HEK293 (cell line): ENCODE measurements at regions not wholly inside any gene's neighbourhood (a gene's known extent, or its start where the extent isn't known, plus 50 kb on each side); places are given as distances from the start of the nearest gene placed in this dataset.

Source experiments
- CTCF ChIA-PET: fragments of 350-600 bp; formaldehyde crosslinking; extraction: SDS; loops from one replicate; lab custom pipeline; 2021; ENCODE audit warnings: antibody characterized with exemption; lab: Yijun Ruan, JAX
- POLR2A ChIA-PET: fragments of 300-600 bp; formaldehyde crosslinking; extraction: SDS; loops from one replicate; lab custom pipeline; 2020; ENCODE audit warnings: antibody characterized with exemption, inconsistent platforms; lab: Yijun Ruan, JAX
- H3K27ac ChIP-seq: fragments of 200-500 bp; sonication (Bioruptor generic); 2 replicates; pipeline ENCODE4 v1.5.1; 2014; ENCODE audit warnings: low read depth, low read length, control low read depth, inconsistent platforms; ENCODE audit errors: extremely low read depth
- H3K36me3 ChIP-seq, 2 experiments: fragments of 200-500 bp in 1 of 2; sonication (Bioruptor generic) in 1 of 2; 1 replicate in 1 of 2; 2 replicates in 1 of 2; pipeline ENCODE4 v1.5.1; 2014 to 2017; ENCODE audit warnings: inconsistent platforms in 2 of 2, low read length in 2 of 2; ENCODE audit not compliant: control insufficient read depth in 2 of 2, insufficient read depth in 1 of 2
- H3K4me1 ChIP-seq: fragments of 200-500 bp; sonication (Bioruptor generic); 2 replicates; pipeline ENCODE4 v1.5.1; 2014; ENCODE audit warnings: mild to moderate bottlenecking, low read length, inconsistent platforms; ENCODE audit not compliant: control insufficient read depth, insufficient read depth
- H3K4me3 ChIP-seq: 2 replicates; pipeline ENCODE4 v1.5.1; 2011; ENCODE audit warnings: low read depth, mild to moderate bottlenecking, control low read depth, low read length, moderate library complexity
- H3K9me3 ChIP-seq: fragments of 200-500 bp; sonication (Bioruptor generic); 2 replicates; pipeline ENCODE4 v1.5.1; 2014; ENCODE audit warnings: low read depth, low read length, inconsistent platforms; ENCODE audit not compliant: control insufficient read depth, insufficient read depth
- BCL11B ChIP-seq: fragments of 450-650 bp; formaldehyde crosslinking; IDR thresholded peaks from 2 replicates; pipeline ENCODE4 v1.5.1; 2016; ENCODE audit warnings: low read depth, missing biosample characterization, missing genetic modification characterization
- HIC1 ChIP-seq: fragments of 450-650 bp; formaldehyde crosslinking; IDR thresholded peaks from 2 replicates; pipeline ENCODE4 v1.5.1; 2016; ENCODE audit warnings: missing biosample characterization, missing genetic modification characterization
- KLF17 ChIP-seq: fragments of 450-650 bp; formaldehyde crosslinking; IDR thresholded peaks from 2 replicates; pipeline ENCODE4 v1.5.1; 2016; ENCODE audit warnings: missing biosample characterization, missing genetic modification characterization
- PRDM4 ChIP-seq: fragments of 450-650 bp; formaldehyde crosslinking; IDR thresholded peaks from 2 replicates; pipeline ENCODE4 v1.5.1; 2017; ENCODE audit warnings: missing biosample characterization, missing genetic modification characterization
- TCF7L2 ChIP-seq: IDR thresholded peaks from 2 replicates; pipeline ENCODE4 v1.6.1; 2011; ENCODE audit warnings: low read depth, mild to moderate bottlenecking, inconsistent platforms, low read length, moderate library complexity, borderline replicate concordance
- WT1 ChIP-seq: fragments of 450-650 bp; formaldehyde crosslinking; IDR thresholded peaks from 2 replicates; pipeline ENCODE4 v1.5.1; 2016; ENCODE audit warnings: missing biosample characterization, missing genetic modification characterization
- ZBTB48 ChIP-seq: fragments of 450-650 bp; formaldehyde crosslinking; IDR thresholded peaks from 2 replicates; pipeline ENCODE4 v1.5.1; 2016; ENCODE audit warnings: missing biosample characterization, missing genetic modification characterization
- ZNF10 ChIP-seq: fragments of 450-650 bp; formaldehyde crosslinking; IDR thresholded peaks from 2 replicates; pipeline ENCODE4 v1.5.1; 2017; ENCODE audit warnings: missing biosample characterization, missing genetic modification characterization
- ZNF2 ChIP-seq: fragments of 450-650 bp; formaldehyde crosslinking; IDR thresholded peaks from 2 replicates; pipeline ENCODE4 v1.5.1; 2016; ENCODE audit warnings: missing biosample characterization, missing genetic modification characterization
- ZNF274 ChIP-seq, 2 experiments: fragments of 200-500 bp in 1 of 2; fragments of 450-650 bp in 1 of 2; sonication (Bioruptor generic) in 1 of 2; formaldehyde crosslinking in 1 of 2; IDR thresholded peaks; 2 replicates each; pipeline versions ENCODE4 v1.5.1 to v1.6.1; 2014 to 2016; ENCODE audit warnings: borderline replicate concordance in 1 of 2, inconsistent platforms in 1 of 2, low read length in 1 of 2, missing biosample characterization in 1 of 2, missing genetic modification characterization in 1 of 2
- ZNF280D ChIP-seq: fragments of 450-650 bp; formaldehyde crosslinking; IDR thresholded peaks from 2 replicates; pipeline ENCODE4 v1.5.1; 2016; ENCODE audit warnings: missing biosample characterization, missing genetic modification characterization
- ZNF404 ChIP-seq: fragments of 450-650 bp; formaldehyde crosslinking; IDR thresholded peaks from 2 replicates; pipeline ENCODE4 v1.5.1; 2017; ENCODE audit warnings: missing biosample characterization, missing genetic modification characterization
- ZNF561 ChIP-seq: fragments of 450-650 bp; IDR thresholded peaks from 2 replicates; pipeline ENCODE4 v1.5.1; 2018; ENCODE audit warnings: missing biosample characterization, missing genetic modification characterization, borderline replicate concordance
- ZNF670 ChIP-seq: fragments of 450-650 bp; formaldehyde crosslinking; IDR thresholded peaks from 2 replicates; pipeline ENCODE4 v1.5.1; 2016; ENCODE audit warnings: missing biosample characterization, missing genetic modification characterization, low read depth
- ZNF677 ChIP-seq: fragments of 450-650 bp; IDR thresholded peaks from 2 replicates; pipeline ENCODE4 v1.5.0; 2018; ENCODE audit warnings: missing biosample characterization, mild to moderate bottlenecking, missing genetic modification characterization, moderate library complexity
- ZNF830 ChIP-seq: fragments of 450-650 bp; IDR thresholded peaks from 2 replicates; pipeline ENCODE4 v1.5.0; 2018; ENCODE audit warnings: missing biosample characterization, missing genetic modification characterization, low read depth, mild to moderate bottlenecking, moderate library complexity
- ZNF843 ChIP-seq: fragments of 450-650 bp; formaldehyde crosslinking; IDR thresholded peaks from 2 replicates; pipeline ENCODE4 v1.5.1; 2016; ENCODE audit warnings: missing biosample characterization, missing genetic modification characterization

- CTCF ChIA-PET: no interaction called here
Measured at GRCh38 chr6:169335301-169335700, 81.7 kb upstream of the THBS2 start.

More at GRCh38 chr6:169335301-169335700, 81.7 kb upstream of the THBS2 start:
- no peaks in the 10 kb centered on the region for H3K9me3 ChIP-seq
- no peak overlapping the region for H3K4me3 ChIP-seq
- POLR2A ChIA-PET: no interaction called here
- H3K27ac ChIP-seq: no peak overlapping the region
- H3K36me3 ChIP-seq: no peaks in the 10 kb centered on the region
- TF ChIP-seq ZNF677: no peak
- TF ChIP-seq ZNF670 (tag by site-specific recombination): no peak
- no peak for TF ChIP-seq TCF7L2
- TF ChIP-seq ZNF561 (tag by site-specific recombination): no peak
- no peak for TF ChIP-seq PRDM4 (tag by site-specific recombination)
- TF ChIP-seq ZNF280D (tag by site-specific recombination): no peak
- no peak for TF ChIP-seq BCL11B (tag by site-specific recombination)
- no peak for TF ChIP-seq HIC1 (tag by site-specific recombination)
- TF ChIP-seq ZNF830: no peak
- no peak for TF ChIP-seq ZNF274 (IDR thresholded peaks at IDR 0.05; ENCODE audit: low read length)
- TF ChIP-seq ZNF274 (tag by site-specific recombination; IDR thresholded peaks at IDR 0.05; ENCODE audit: borderline replicate concordance): no peak
- no peak for TF ChIP-seq ZBTB48
- TF ChIP-seq ZNF404 (tag by site-specific recombination): no peak
- no peak for TF ChIP-seq WT1 (tag by site-specific recombination)
- TF ChIP-seq KLF17 (tag by site-specific recombination): no peak
- TF ChIP-seq ZNF2 (tag by site-specific recombination): no peak
- TF ChIP-seq ZNF843: no peak
- TF ChIP-seq ZNF10 (tag by site-specific recombination): no peak
- no peaks in the 10 kb centered on the region for H3K4me1 ChIP-seq
